SU-DHL-6 (cell line): ENCODE measurements at regions not wholly inside any gene's neighbourhood (a gene's known extent, or its start where the extent isn't known, plus 50 kb on each side); places are given as distances from the start of the nearest gene placed in this dataset.

ENCODE experiments used
- EZH2phosphoT487 ChIP-seq: fragments of 200-600 bp; sonication (generic), shearing (Covaris generic); conservative IDR thresholded peaks from 2 replicates; pipeline ENCODE4 v1.6.1; 2018; ENCODE audit warnings: mild to moderate bottlenecking, antibody characterized with exemption, low read length, moderate library complexity, mixed read lengths
- TF ChIP-seq, protein P1 (sequence below): fragments of 200-600 bp; sonication (generic); IDR thresholded peaks from one replicate; pipeline ENCODE4 v1.5.1; 2017; ENCODE audit warnings: antibody characterized with exemption, mild to moderate bottlenecking, low read length, moderate library complexity; ENCODE audit not compliant: insufficient read depth, poor library complexity, severe bottlenecking

- TF ChIP-seq, protein P1, sequence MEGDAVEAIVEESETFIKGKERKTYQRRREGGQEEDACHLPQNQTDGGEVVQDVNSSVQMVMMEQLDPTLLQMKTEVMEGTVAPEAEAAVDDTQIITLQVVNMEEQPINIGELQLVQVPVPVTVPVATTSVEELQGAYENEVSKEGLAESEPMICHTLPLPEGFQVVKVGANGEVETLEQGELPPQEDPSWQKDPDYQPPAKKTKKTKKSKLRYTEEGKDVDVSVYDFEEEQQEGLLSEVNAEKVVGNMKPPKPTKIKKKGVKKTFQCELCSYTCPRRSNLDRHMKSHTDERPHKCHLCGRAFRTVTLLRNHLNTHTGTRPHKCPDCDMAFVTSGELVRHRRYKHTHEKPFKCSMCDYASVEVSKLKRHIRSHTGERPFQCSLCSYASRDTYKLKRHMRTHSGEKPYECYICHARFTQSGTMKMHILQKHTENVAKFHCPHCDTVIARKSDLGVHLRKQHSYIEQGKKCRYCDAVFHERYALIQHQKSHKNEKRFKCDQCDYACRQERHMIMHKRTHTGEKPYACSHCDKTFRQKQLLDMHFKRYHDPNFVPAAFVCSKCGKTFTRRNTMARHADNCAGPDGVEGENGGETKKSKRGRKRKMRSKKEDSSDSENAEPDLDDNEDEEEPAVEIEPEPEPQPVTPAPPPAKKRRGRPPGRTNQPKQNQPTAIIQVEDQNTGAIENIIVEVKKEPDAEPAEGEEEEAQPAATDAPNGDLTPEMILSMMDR = no peak
- TF ChIP-seq EZH2phosphoT487 = no peak
Measured at GRCh38 chr14:104398656-104399055, 180.9 kb upstream of the C14orf180 start.
